ENCODE measurements at regions not wholly inside any gene's neighbourhood (a gene's known extent, or its start where the extent isn't known, plus 50 kb on each side); places are given as distances from the start of the nearest gene placed in this dataset.

- Mint-ChIP-seq H3K27ac (no peak overlapping the region), H3K4me3 (no peak overlapping the region)
- TF ChIP-seq CTCF (IDR thresholded peaks at IDR 0.05; ENCODE audit: unreplicated experiment in 3 of 3): no peak
These were observed 76.2 kb upstream of the ESX1 start for GRCh38 chrX:104330966-104331365.

GRCh38 chrX:104329731-104330130 lies 75.0 kb upstream of the ESX1 start:
- no peak for TF ChIP-seq CTCF (IDR thresholded peaks at IDR 0.05; ENCODE audit: unreplicated experiment in 3 of 3)
- H3K36me3 Mint-ChIP-seq (ENCODE audit: low read depth): no peaks in the 10 kb centered on the region
- H3K27ac Mint-ChIP-seq: no peak overlapping the region
- H3K9me3 Mint-ChIP-seq: peaks cover 7% of the 10 kb centered on the region
- no peak overlapping the region for H3K4me3 Mint-ChIP-seq
- H3K27me3 Mint-ChIP-seq (ENCODE audit: low read depth): no peaks in the 10 kb centered on the region
- H3K4me1 Mint-ChIP-seq: no peaks in the 10 kb centered on the region

More at GRCh38 chrX:104330966-104331365, 76.2 kb upstream of the ESX1 start:
- no peaks in the 10 kb centered on the region for H3K27me3 Mint-ChIP-seq (ENCODE audit: low read depth)
- no peaks in the 10 kb centered on the region for H3K36me3 Mint-ChIP-seq (ENCODE audit: low read depth)
- H3K9me3 Mint-ChIP-seq: peaks cover 2% of the 10 kb centered on the region
- no peaks in the 10 kb centered on the region for H3K4me1 Mint-ChIP-seq

GRCh38 chrX:104325213-104325585 lies 70.5 kb upstream of the ESX1 start:
- no peak overlapping the region for H3K4me3 Mint-ChIP-seq
- H3K9me3 Mint-ChIP-seq: peaks cover 10% of the 10 kb centered on the region
- no peak for TF ChIP-seq CTCF (IDR thresholded peaks at IDR 0.05; ENCODE audit: unreplicated experiment in 3 of 3)
- H3K27me3 Mint-ChIP-seq (ENCODE audit: low read depth): no peaks in the 10 kb centered on the region
- no peaks in the 10 kb centered on the region for H3K4me1 Mint-ChIP-seq
- H3K27ac Mint-ChIP-seq: no peak overlapping the region
- no peaks in the 10 kb centered on the region for H3K36me3 Mint-ChIP-seq (ENCODE audit: low read depth)

GRCh38 chrX:104324461-104325212 lies 69.9 kb upstream of the ESX1 start:
- Mint-ChIP-seq H3K9me3 (peaks cover 10% of the 10 kb centered on the region), H3K4me1 (no peaks in the 10 kb centered on the region), H3K27me3 (ENCODE audit: low read depth) (no peaks in the 10 kb centered on the region), H3K27ac (no peak overlapping the region), H3K36me3 (ENCODE audit: low read depth) (no peaks in the 10 kb centered on the region), H3K4me3 (no peak overlapping the region)
- no peak for TF ChIP-seq CTCF (IDR thresholded peaks at IDR 0.05; ENCODE audit: unreplicated experiment in 3 of 3)

GRCh38 chrX:104319346-104319745 lies 64.6 kb upstream of the ESX1 start:
- H3K27me3 Mint-ChIP-seq (ENCODE audit: low read depth): no peaks in the 10 kb centered on the region
- no peak overlapping the region for H3K4me3 Mint-ChIP-seq
- H3K4me1 Mint-ChIP-seq: no peaks in the 10 kb centered on the region
- no peaks in the 10 kb centered on the region for H3K36me3 Mint-ChIP-seq (ENCODE audit: low read depth)
- H3K9me3 Mint-ChIP-seq: peaks cover 5% of the 10 kb centered on the region
- no peak for TF ChIP-seq CTCF (IDR thresholded peaks at IDR 0.05; ENCODE audit: unreplicated experiment in 3 of 3)
- H3K27ac Mint-ChIP-seq: no peak overlapping the region
